HEK293 (cell line): ENCODE measurements at regions not wholly inside any gene's neighbourhood (a gene's known extent, or its start where the extent isn't known, plus 50 kb on each side); places are given as distances from the start of the nearest gene placed in this dataset.

Source experiments
- CTCF ChIA-PET: fragments of 350-600 bp; formaldehyde crosslinking; extraction: SDS; loops from one replicate; lab custom pipeline; 2021; ENCODE audit warnings: antibody characterized with exemption; lab: Yijun Ruan, JAX
- POLR2A ChIA-PET: fragments of 300-600 bp; formaldehyde crosslinking; extraction: SDS; loops from one replicate; lab custom pipeline; 2020; ENCODE audit warnings: antibody characterized with exemption, inconsistent platforms; lab: Yijun Ruan, JAX
- H3K27ac ChIP-seq: fragments of 200-500 bp; sonication (Bioruptor generic); 2 replicates; pipeline ENCODE4 v1.5.1; 2014; ENCODE audit warnings: low read depth, low read length, control low read depth, inconsistent platforms; ENCODE audit errors: extremely low read depth
- H3K36me3 ChIP-seq, 2 experiments: fragments of 200-500 bp in 1 of 2; sonication (Bioruptor generic) in 1 of 2; 1 replicate in 1 of 2; 2 replicates in 1 of 2; pipeline ENCODE4 v1.5.1; 2014 to 2017; ENCODE audit warnings: inconsistent platforms in 2 of 2, low read length in 2 of 2; ENCODE audit not compliant: control insufficient read depth in 2 of 2, insufficient read depth in 1 of 2
- H3K4me1 ChIP-seq: fragments of 200-500 bp; sonication (Bioruptor generic); 2 replicates; pipeline ENCODE4 v1.5.1; 2014; ENCODE audit warnings: mild to moderate bottlenecking, low read length, inconsistent platforms; ENCODE audit not compliant: control insufficient read depth, insufficient read depth
- H3K4me3 ChIP-seq: 2 replicates; pipeline ENCODE4 v1.5.1; 2011; ENCODE audit warnings: low read depth, mild to moderate bottlenecking, control low read depth, low read length, moderate library complexity
- H3K9me3 ChIP-seq: fragments of 200-500 bp; sonication (Bioruptor generic); 2 replicates; pipeline ENCODE4 v1.5.1; 2014; ENCODE audit warnings: low read depth, low read length, inconsistent platforms; ENCODE audit not compliant: control insufficient read depth, insufficient read depth
- SALL2 ChIP-seq: fragments of 450-650 bp; formaldehyde crosslinking; IDR thresholded peaks from 2 replicates; pipeline ENCODE4 v1.5.0; 2017; ENCODE audit warnings: missing biosample characterization, mild to moderate bottlenecking, missing genetic modification characterization, borderline replicate concordance
- SP3 ChIP-seq: fragments of 450-650 bp; formaldehyde crosslinking; IDR thresholded peaks from 2 replicates; pipeline ENCODE4 v1.5.1; 2016; ENCODE audit warnings: missing biosample characterization, missing genetic modification characterization
- TCF7L2 ChIP-seq: IDR thresholded peaks from 2 replicates; pipeline ENCODE4 v1.6.1; 2011; ENCODE audit warnings: low read depth, mild to moderate bottlenecking, inconsistent platforms, low read length, moderate library complexity, borderline replicate concordance
- YY2 ChIP-seq: fragments of 450-650 bp; formaldehyde crosslinking; IDR thresholded peaks from 2 replicates; pipeline ENCODE4 v1.5.1; 2016; ENCODE audit warnings: missing biosample characterization, missing genetic modification characterization
- ZBTB1 ChIP-seq: fragments of 450-650 bp; formaldehyde crosslinking; IDR thresholded peaks from 2 replicates; pipeline ENCODE4 v1.5.1; 2016; ENCODE audit warnings: missing biosample characterization, missing genetic modification characterization
- ZBTB17 ChIP-seq: fragments of 450-650 bp; formaldehyde crosslinking; IDR thresholded peaks from 2 replicates; pipeline ENCODE4 v1.5.1; 2016; ENCODE audit warnings: missing biosample characterization, missing genetic modification characterization
- ZIC2 ChIP-seq: fragments of 450-650 bp; formaldehyde crosslinking; IDR thresholded peaks from 2 replicates; pipeline ENCODE4 v1.5.1; 2016; ENCODE audit warnings: missing biosample characterization, missing genetic modification characterization
- ZNF10 ChIP-seq: fragments of 450-650 bp; formaldehyde crosslinking; IDR thresholded peaks from 2 replicates; pipeline ENCODE4 v1.5.1; 2017; ENCODE audit warnings: missing biosample characterization, missing genetic modification characterization
- ZNF114 ChIP-seq: fragments of 450-650 bp; formaldehyde crosslinking; IDR thresholded peaks from 2 replicates; pipeline ENCODE4 v1.5.0; 2017; ENCODE audit warnings: missing biosample characterization, missing genetic modification characterization
- ZNF274 ChIP-seq, 2 experiments: fragments of 200-500 bp in 1 of 2; fragments of 450-650 bp in 1 of 2; sonication (Bioruptor generic) in 1 of 2; formaldehyde crosslinking in 1 of 2; IDR thresholded peaks; 2 replicates each; pipeline versions ENCODE4 v1.5.1 to v1.6.1; 2014 to 2016; ENCODE audit warnings: borderline replicate concordance in 1 of 2, inconsistent platforms in 1 of 2, low read length in 1 of 2, missing biosample characterization in 1 of 2, missing genetic modification characterization in 1 of 2
- ZNF292 ChIP-seq: fragments of 450-650 bp; formaldehyde crosslinking; IDR thresholded peaks from 2 replicates; pipeline ENCODE4 v1.5.1; 2016; ENCODE audit warnings: low read depth, missing biosample characterization, missing genetic modification characterization, borderline replicate concordance
- ZNF391 ChIP-seq: fragments of 450-650 bp; formaldehyde crosslinking; IDR thresholded peaks from 2 replicates; pipeline ENCODE4 v1.5.1; 2016; ENCODE audit warnings: low read depth, missing biosample characterization, missing genetic modification characterization, borderline replicate concordance
- ZNF394 ChIP-seq: fragments of 450-650 bp; formaldehyde crosslinking; IDR thresholded peaks from 2 replicates; pipeline ENCODE4 v1.5.1; 2016; ENCODE audit warnings: missing biosample characterization, missing genetic modification characterization, mild to moderate bottlenecking, moderate library complexity, borderline replicate concordance
- ZNF548 ChIP-seq: fragments of 450-650 bp; formaldehyde crosslinking; IDR thresholded peaks from 2 replicates; pipeline ENCODE4 v1.5.1; 2016; ENCODE audit warnings: missing biosample characterization, missing genetic modification characterization
- ZNF677 ChIP-seq: fragments of 450-650 bp; IDR thresholded peaks from 2 replicates; pipeline ENCODE4 v1.5.0; 2018; ENCODE audit warnings: missing biosample characterization, mild to moderate bottlenecking, missing genetic modification characterization, moderate library complexity
- ZNF747 ChIP-seq: fragments of 450-650 bp; formaldehyde crosslinking; IDR thresholded peaks from 2 replicates; pipeline ENCODE4 v1.5.1; 2016; ENCODE audit warnings: missing biosample characterization, missing genetic modification characterization
- ZNF776 ChIP-seq: fragments of 450-650 bp; formaldehyde crosslinking; IDR thresholded peaks from 2 replicates; pipeline ENCODE4 v1.5.0; 2017; ENCODE audit warnings: missing biosample characterization, missing genetic modification characterization, borderline replicate concordance
- ZNF792 ChIP-seq: fragments of 450-650 bp; formaldehyde crosslinking; IDR thresholded peaks from 2 replicates; pipeline ENCODE4 v1.5.1; 2016; ENCODE audit warnings: missing biosample characterization, missing genetic modification characterization
- ZNF837 ChIP-seq: fragments of 450-650 bp; formaldehyde crosslinking; IDR thresholded peaks from 2 replicates; pipeline ENCODE4 v1.5.1; 2016; ENCODE audit warnings: missing biosample characterization, missing genetic modification characterization
- TF ChIP-seq, protein P1 (sequence below): fragments of 450-650 bp; formaldehyde crosslinking; IDR thresholded peaks from 2 replicates; pipeline ENCODE4 v1.5.1; 2016; ENCODE audit warnings: missing biosample characterization, missing genetic modification characterization
- TF ChIP-seq, protein P2 (sequence below): fragments of 450-650 bp; IDR thresholded peaks from 2 replicates; pipeline ENCODE4 v1.5.1; 2018; ENCODE audit warnings: missing biosample characterization, missing genetic modification characterization

DNA sequence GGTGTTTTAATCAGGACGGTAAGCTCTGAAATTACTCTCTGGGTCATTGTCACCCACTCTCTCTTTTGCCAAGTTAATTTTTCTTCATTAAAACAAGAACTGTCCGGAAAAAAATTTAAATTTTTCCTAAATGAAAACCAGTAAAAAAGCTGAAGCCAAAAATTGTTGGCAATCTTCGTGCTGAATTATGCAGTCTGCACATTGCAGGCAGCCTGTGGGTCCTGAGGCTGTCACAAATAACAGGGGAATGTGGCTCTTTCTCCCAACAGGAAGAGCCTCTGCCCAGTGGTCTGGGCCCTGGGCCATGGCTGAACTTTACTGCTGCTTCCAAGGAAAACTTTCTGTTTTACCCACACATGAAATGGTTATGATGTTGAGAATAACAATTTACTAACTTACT is 153.9 kb upstream of the SPAG17 start:
- CTCF ChIA-PET: interaction anchor here (0.6 kb wide), 1 partner anchor 166 kb away, joined by 7 read pairs; no protein-coding TSS in a partner anchor

DNA sequence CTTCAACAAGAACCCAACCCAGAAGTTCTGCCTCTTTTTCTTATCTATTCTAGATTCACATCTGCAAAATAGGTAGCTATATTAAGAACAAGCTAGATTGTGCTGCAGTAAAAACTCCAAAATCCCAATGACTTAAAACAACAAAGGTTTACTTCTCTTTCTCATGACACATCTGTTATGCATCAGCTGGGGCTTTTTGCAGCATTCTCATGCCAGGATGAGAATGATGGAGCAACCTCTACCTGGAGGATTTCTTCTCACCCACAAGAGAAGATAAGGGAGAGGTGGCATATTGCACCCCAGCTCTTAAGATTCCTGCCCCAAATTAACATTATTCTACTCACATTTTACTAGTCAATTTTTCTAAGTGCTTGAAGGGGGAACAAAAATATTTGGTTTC is 152.3 kb upstream of the SPAG17 start:
- TF ChIP-seq ZNF548 (tag by site-specific recombination) (no peak), SALL2 (tag by site-specific recombination) (no peak)
- no peak overlapping the region for H3K27ac ChIP-seq
- H3K4me3 ChIP-seq: no peak overlapping the region
- H3K4me1 ChIP-seq: 0 out of 2 replicates have a peak, but pooled peaks cover 2% of the 10 kb centered on the region
- ChIA-PET CTCF (no interaction called here), POLR2A (no interaction called here)
- H3K36me3 ChIP-seq: no peaks in the 10 kb centered on the region
- no peaks in the 10 kb centered on the region for H3K9me3 ChIP-seq

More for the DNA sequence above, 153.9 kb upstream of the SPAG17 start:
- H3K9me3 ChIP-seq: no peaks in the 10 kb centered on the region
- POLR2A ChIA-PET: no interaction called here
- H3K27ac ChIP-seq: no peak overlapping the region
- TF ChIP-seq ZBTB17 (tag by site-specific recombination): no peak
- no peak for TF ChIP-seq ZNF776 (tag by site-specific recombination)
- no peak for TF ChIP-seq ZBTB1 (tag by site-specific recombination)
- TF ChIP-seq ZNF114 (tag by site-specific recombination): no peak
- no peak for TF ChIP-seq ZNF747
- TF ChIP-seq ZNF677 (tag by site-specific recombination): no peak
- TF ChIP-seq, protein P1, sequence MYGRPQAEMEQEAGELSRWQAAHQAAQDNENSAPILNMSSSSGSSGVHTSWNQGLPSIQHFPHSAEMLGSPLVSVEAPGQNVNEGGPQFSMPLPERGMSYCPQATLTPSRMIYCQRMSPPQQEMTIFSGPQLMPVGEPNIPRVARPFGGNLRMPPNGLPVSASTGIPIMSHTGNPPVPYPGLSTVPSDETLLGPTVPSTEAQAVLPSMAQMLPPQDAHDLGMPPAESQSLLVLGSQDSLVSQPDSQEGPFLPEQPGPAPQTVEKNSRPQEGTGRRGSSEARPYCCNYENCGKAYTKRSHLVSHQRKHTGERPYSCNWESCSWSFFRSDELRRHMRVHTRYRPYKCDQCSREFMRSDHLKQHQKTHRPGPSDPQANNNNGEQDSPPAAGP (tag by site-specific recombination): no peak
- no peak for TF ChIP-seq ZNF292
- TF ChIP-seq ZNF394 (tag by site-specific recombination): no peak
- TF ChIP-seq, protein P2, sequence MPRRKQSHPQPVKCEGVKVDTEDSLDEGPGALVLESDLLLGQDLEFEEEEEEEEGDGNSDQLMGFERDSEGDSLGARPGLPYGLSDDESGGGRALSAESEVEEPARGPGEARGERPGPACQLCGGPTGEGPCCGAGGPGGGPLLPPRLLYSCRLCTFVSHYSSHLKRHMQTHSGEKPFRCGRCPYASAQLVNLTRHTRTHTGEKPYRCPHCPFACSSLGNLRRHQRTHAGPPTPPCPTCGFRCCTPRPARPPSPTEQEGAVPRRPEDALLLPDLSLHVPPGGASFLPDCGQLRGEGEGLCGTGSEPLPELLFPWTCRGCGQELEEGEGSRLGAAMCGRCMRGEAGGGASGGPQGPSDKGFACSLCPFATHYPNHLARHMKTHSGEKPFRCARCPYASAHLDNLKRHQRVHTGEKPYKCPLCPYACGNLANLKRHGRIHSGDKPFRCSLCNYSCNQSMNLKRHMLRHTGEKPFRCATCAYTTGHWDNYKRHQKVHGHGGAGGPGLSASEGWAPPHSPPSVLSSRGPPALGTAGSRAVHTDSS: no peak
- TF ChIP-seq YY2 (tag by site-specific recombination): no peak
- H3K36me3 ChIP-seq: no peaks in the 10 kb centered on the region
- H3K4me3 ChIP-seq: no peak overlapping the region
- H3K4me1 ChIP-seq: 0 out of 2 replicates have a peak, but pooled peaks cover 2% of the 10 kb centered on the region

DNA sequence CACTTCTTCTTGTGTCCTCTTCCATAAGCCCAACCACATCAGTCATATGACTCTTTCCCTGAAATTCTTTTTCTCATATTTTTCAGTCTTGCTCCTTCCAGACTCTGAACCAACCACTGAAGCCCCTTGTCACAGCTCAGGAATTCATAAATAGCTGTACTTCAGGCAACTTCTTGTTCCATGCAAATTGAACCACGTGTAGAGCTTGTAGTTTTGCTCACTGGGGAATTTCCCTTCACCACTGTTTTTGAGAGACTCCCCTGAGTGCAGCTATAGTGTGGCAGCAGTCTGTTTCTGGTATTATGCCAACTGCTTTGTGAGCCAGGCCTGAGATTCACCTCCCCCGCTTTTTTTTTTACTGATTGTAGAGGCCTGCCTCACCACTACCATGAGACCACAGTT is 150.3 kb upstream of the SPAG17 start:
- 0 out of 2 replicates have a peak, but pooled peaks cover 2% of the 10 kb centered on the region for H3K4me1 ChIP-seq
- no peaks in the 10 kb centered on the region for H3K9me3 ChIP-seq
- TF ChIP-seq ZNF837 (tag by site-specific recombination): no peak
- peak; percentile 85 for TF ChIP-seq ZIC2 (tag by site-specific recombination)
- ChIA-PET CTCF (interaction anchor here (0.6 to 0.8 kb wide), 2 partner anchors 9 to 74 kb away, joined by 3 read pairs; no protein-coding TSS in a partner anchor), POLR2A (no interaction called here)
- no peak overlapping the region for H3K4me3 ChIP-seq
- no peak overlapping the region for H3K27ac ChIP-seq
- no peaks in the 10 kb centered on the region for H3K36me3 ChIP-seq

DNA sequence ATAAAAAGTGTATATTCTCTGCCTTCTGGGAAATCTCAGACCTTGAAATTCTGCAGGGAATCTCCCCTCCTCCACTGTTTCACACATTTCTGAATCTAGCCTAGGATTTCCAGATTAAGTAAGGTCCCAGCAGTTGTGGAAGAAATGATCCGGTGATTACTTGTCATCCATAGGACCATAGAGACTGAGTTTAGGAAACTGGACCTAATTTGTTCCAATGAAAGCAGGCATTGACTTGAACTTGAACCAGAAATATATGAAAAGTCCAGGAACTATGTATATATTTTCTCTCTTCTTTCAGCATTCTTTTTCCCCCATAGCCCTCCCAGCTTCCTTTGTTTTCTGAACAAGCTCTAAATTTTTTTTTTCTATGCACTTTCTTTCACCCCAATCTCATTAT is 149.5 kb upstream of the SPAG17 start:
- H3K36me3 ChIP-seq: no peaks in the 10 kb centered on the region
- H3K4me1 ChIP-seq: 0 out of 2 replicates have a peak, but pooled peaks cover 2% of the 10 kb centered on the region
- CTCF ChIA-PET: no interaction called here
- POLR2A ChIA-PET: no interaction called here
- no peak overlapping the region for H3K27ac ChIP-seq
- no peak overlapping the region for H3K4me3 ChIP-seq
- TF ChIP-seq, protein P2: no peak
- TF ChIP-seq ZNF274 (IDR thresholded peaks at IDR 0.05; ENCODE audit: low read length) (no peak), ZNF274 (tag by site-specific recombination; IDR thresholded peaks at IDR 0.05; ENCODE audit: borderline replicate concordance) (no peak), SP3 (tag by site-specific recombination) (no peak), ZNF10 (tag by site-specific recombination) (no peak), ZNF792 (tag by site-specific recombination) (no peak), ZNF391 (tag by site-specific recombination) (no peak), TCF7L2 (no peak)
- no peaks in the 10 kb centered on the region for H3K9me3 ChIP-seq
